ENCODE measurements at regions not wholly inside any gene's neighbourhood (a gene's known extent, or its start where the extent isn't known, plus 50 kb on each side); places are given as distances from the start of the nearest gene placed in this dataset.
A peak's percentile ranks its signal among the peaks of the same experiment; 100 is the strongest.
"Not testable (repeated sequence)": the region's sequence is repeated elsewhere in the genome, so short reads cannot be mapped to it uniquely, and the experiment has no call there.

DNA sequence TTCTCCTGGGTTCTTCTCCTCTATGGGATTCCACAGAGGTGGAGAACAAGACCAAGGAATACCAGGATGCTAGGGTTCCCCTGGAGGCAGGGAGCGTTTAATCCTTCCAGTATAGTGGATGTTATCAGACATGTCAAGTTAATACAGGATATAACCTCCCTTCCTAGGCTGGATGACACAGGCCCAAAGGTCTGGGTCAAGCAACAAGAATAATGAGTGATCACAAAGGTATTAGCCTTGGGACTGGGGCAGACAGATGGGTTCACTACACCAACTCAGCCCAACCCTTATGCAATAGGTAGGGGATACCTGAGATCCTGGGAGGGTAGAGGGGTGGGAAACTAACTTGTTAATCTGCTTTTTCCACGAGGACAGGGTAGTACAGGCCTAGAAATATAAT is 690.3 kb downstream of the HTR1B start:
- TF ChIP-seq, protein P1, sequence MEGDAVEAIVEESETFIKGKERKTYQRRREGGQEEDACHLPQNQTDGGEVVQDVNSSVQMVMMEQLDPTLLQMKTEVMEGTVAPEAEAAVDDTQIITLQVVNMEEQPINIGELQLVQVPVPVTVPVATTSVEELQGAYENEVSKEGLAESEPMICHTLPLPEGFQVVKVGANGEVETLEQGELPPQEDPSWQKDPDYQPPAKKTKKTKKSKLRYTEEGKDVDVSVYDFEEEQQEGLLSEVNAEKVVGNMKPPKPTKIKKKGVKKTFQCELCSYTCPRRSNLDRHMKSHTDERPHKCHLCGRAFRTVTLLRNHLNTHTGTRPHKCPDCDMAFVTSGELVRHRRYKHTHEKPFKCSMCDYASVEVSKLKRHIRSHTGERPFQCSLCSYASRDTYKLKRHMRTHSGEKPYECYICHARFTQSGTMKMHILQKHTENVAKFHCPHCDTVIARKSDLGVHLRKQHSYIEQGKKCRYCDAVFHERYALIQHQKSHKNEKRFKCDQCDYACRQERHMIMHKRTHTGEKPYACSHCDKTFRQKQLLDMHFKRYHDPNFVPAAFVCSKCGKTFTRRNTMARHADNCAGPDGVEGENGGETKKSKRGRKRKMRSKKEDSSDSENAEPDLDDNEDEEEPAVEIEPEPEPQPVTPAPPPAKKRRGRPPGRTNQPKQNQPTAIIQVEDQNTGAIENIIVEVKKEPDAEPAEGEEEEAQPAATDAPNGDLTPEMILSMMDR (IDR thresholded peaks at IDR 0.05; ENCODE audit: low read depth, low read length), result no peak
- DNase-seq (ENCODE audit: low read depth in 2 of 2), result no peak
- no peak overlapping the region for H3K4me3 ChIP-seq (replicated peaks in 1 of 2; ENCODE audit: low read depth in 2 of 2, low read length in 2 of 2)

DNA sequence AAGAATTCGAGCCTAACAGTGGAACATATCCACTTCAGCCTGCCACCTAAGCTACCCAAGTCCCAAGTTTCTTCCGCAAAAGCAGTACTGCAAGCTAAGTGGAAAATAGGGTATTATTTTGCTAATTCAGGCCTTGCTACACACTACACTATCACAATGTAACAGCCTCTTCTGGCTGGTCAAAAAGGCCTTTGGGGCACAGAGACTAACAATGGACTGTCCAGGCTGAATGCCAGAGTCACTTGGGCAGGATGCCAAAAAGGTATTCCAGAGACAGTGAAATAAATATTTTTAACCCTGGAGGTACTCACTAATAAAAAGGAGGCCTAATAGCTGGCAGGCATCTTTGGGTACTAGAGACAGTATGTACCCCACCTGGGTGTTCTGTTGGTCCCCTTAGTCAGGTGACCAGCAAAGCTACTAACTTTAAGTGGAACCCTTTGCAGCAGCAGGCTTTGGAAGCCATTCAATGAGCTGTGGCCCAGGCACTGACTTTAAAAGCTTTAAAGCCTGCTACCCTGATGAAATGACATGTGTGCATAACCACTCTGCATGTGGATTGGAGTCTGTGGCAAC is 692.1 kb downstream of the HTR1B start:
- DNase-seq (ENCODE audit: low read depth in 2 of 2), result peak; percentile 22 to 39
- TF ChIP-seq, protein P1 (IDR thresholded peaks at IDR 0.05; ENCODE audit: low read depth, low read length), result no peak
- no peak overlapping the region for H3K4me3 ChIP-seq (replicated peaks in 1 of 2; ENCODE audit: low read depth in 2 of 2, low read length in 2 of 2)

DNA sequence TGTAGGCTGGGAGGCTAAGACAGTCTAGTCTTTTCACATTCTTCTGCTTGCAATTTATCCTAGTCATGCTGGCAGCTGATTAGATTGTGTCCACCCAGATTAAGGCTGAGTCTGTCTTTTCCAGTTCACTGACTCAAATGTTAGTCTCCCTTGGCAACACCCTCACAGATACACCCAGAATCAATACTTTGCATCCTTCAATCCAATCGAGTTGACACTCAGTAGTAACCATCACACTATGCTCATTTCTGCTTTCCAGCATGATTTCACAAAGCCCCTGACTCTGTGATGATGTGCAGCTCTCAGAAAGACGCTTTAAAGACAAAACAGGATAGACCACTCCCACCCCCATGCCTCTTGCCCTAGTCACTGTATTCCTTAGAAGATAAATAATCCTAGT is 693.0 kb downstream of the HTR1B start:
- no peak overlapping the region for H3K4me3 ChIP-seq (replicated peaks in 1 of 2; ENCODE audit: low read depth in 2 of 2, low read length in 2 of 2)
- DNase-seq (ENCODE audit: low read depth in 2 of 2), result no peak
- TF ChIP-seq, protein P1 (IDR thresholded peaks at IDR 0.05; ENCODE audit: low read depth, low read length), result no peak

DNA sequence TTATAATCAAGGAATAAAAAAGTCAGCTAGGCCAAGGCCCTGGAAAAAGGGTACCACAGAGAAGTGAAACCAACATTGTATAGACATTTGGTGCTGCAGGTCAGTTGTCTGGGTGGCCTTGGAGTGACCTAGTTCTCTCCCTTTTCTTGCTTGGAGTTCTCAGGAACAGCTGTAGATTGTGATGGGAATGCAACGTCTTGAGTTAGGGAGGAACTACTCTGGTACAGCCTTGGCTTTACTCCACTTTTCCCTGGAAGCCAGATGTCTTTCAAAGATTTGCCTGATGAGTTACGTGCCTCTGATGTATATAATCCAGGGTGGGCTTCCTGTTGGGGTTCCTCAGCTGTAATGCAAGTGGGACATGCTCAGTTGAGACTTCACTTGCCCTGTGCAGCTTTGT is 694.7 kb downstream of the HTR1B start:
- DNase-seq (ENCODE audit: low read depth in 2 of 2), result peak in 1 of 2 donors; percentile 32
- no peak overlapping the region for H3K4me3 ChIP-seq (replicated peaks in 1 of 2; ENCODE audit: low read depth in 2 of 2, low read length in 2 of 2)
- TF ChIP-seq, protein P1 (IDR thresholded peaks at IDR 0.05; ENCODE audit: low read depth, low read length), result no peak

DNA sequence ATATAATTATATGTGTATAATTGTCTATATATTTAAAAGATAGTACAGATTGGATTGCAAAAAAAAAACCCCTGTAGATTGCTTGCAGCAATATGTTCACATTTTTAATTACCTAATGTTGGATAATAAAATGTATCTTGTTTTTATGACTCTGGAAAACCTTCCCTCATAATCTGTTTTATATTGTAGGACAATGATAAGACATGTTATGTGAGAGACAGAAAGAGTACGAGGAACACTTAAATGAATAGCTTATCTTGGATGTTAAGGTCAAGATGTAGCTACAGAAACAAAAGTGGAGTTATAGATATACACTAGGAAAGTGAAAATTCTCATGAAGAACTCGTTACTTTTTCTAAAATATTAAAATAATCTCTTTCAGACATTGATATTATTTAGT is 691.6 kb upstream of the IMPG1 start:
- no peak overlapping the region for H3K4me3 ChIP-seq (replicated peaks in 1 of 2; ENCODE audit: low read depth in 2 of 2, low read length in 2 of 2)
- TF ChIP-seq, protein P1 (IDR thresholded peaks at IDR 0.05; ENCODE audit: low read depth, low read length), result no peak

DNA sequence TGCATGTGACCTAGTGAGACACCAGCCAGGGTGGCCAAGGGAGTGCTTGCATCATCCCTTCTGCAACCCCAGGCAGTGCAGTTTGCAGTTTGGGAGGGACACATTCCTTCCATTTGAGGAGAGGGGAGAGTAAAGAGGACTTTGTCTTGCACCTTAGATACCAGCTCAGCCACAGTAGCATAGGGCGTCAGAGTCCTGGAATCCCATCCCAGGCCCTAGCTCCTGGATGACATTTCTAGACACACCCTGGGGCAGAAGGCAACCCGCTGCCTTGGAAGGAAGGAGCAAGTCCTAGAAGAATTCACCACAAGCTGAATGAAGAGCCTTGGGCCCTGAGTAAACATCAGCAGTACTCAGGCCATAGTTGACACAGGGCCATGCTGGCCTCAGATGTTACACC is 680.4 kb upstream of the IMPG1 start:
- H3K4me3 ChIP-seq (replicated peaks in 1 of 2; ENCODE audit: low read depth in 2 of 2, low read length in 2 of 2), result no peak overlapping the region
- TF ChIP-seq, protein P1 (IDR thresholded peaks at IDR 0.05; ENCODE audit: low read depth, low read length), result no peak

More for the DNA sequence above, 691.6 kb upstream of the IMPG1 start:
- no peak for DNase-seq (ENCODE audit: low read depth in 2 of 2)

DNA sequence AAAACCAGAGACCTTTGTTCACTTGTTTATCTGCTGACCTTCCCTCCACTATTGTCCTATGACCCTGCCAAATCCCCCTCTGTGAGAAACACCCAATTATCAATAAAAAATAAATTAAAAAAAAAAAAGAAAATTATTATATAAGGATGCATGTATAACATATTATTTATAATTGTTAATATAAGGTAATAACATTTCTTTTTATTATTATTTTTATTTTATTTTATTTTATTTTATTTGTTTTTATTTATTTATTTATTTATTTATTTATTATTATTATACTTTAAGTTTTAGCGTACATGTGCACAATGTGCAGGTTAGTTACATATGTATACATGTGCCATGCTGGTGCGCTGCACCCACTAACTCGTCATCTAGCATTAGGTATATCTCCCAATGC is 672.9 kb upstream of the IMPG1 start:
- not testable (repeated sequence) for H3K4me3 ChIP-seq (replicated peaks in 1 of 2; ENCODE audit: low read depth in 2 of 2, low read length in 2 of 2); DNase-seq (ENCODE audit: low read depth in 2 of 2)

More for the DNA sequence above, 680.4 kb upstream of the IMPG1 start:
- no peak for DNase-seq (ENCODE audit: low read depth in 2 of 2)

DNA sequence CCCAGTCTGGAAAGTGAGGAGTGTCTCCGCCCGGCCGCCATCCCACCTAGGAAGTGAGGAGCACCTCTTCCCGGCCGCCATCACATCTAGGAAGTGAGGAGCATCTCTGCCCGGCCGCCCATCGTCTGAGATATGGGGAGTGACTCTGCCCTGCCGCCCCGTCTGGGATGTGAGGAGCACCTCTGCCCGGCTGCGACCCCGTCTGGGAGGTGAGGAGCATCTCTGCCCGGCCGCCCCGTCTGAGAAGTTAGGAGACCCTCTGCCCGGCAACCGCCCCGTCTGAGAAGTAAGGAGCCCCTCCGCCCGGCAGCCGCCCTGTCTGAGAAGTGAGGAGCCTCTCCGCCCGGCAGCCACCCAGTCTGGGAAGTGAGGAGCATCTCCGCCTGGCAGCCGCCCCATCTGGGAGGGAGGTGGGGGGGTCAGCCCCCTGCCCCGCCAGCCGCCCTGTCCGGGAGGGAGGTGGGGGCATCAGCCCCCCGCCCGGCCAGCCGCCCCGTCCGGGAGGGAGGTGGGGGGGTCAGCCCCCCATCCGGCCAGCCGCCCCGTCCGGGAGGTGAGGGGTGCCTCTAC is 671.8 kb upstream of the IMPG1 start:
- not testable (repeated sequence) for H3K4me3 ChIP-seq (replicated peaks in 1 of 2; ENCODE audit: low read depth in 2 of 2, low read length in 2 of 2); DNase-seq (ENCODE audit: low read depth in 2 of 2)

Data from cardiac fibroblast (primary cell).